ENCODE measurements at regions not wholly inside any gene's neighbourhood (a gene's known extent, or its start where the extent isn't known, plus 50 kb on each side); places are given as distances from the start of the nearest gene placed in this dataset.

DNA sequence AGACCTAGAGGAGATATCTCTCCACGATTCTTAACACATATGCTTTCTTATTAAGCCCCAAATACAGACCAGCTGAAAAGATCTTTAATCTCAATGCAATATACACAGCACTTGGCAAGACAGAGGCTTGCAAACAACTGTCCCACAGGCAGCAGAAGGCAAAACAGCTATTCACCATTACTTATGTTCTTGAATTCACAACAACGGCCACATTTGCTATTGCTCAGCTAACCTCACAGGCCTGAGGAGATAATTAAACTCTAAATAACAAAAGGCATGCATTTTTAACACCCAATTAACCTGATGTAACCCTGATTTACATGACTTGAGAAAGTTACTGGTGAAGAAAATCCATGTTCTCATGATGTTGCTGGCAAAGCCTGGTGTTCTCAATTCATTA is 216.4 kb downstream of the CRPPA start:
- Histone ChIP-seq H3K79me2 (ENCODE audit: control insufficient read depth, insufficient read depth, low read length) (no peaks in the 10 kb centered on the region), H3K9ac (ENCODE audit: insufficient read depth in 1 of 2, low read depth in 2 of 2, low read length in 2 of 2) (no peak overlapping the region), H3K4me2 (ENCODE audit: insufficient read depth, low read length) (no peak overlapping the region), H3K27me3 (ENCODE audit: control insufficient read depth in 2 of 2, insufficient read depth in 2 of 2, low read length in 2 of 2) (no peaks in the 10 kb centered on the region), H3K27ac (ENCODE audit: extremely low read depth, low read depth, low read length) (no peak overlapping the region), H3K9me3 (replicated peaks; ENCODE audit: control insufficient read depth, insufficient read depth, low read depth, low read length) (peaks cover 4% of the 10 kb centered on the region), H2AFZ (ENCODE audit: low read depth, low read length) (peak overlapping the region; percentile 63), H4K20me1 (replicated peaks; ENCODE audit: control insufficient read depth, insufficient read depth, low read length) (no peaks in the 10 kb centered on the region), H3K4me1 (replicated peaks in 1 of 2; ENCODE audit: control insufficient read depth in 2 of 2, insufficient read depth in 2 of 2, low read length in 2 of 2) (no peaks in the 10 kb centered on the region), H3K9me1 (ENCODE audit: control insufficient read depth, insufficient read depth, low read length) (no peaks in the 10 kb centered on the region), H3K36me3 (ENCODE audit: control insufficient read depth, insufficient read depth, low read length) (no peaks in the 10 kb centered on the region), H3K4me3 (no peak overlapping the region)
- TF ChIP-seq, protein P1, sequence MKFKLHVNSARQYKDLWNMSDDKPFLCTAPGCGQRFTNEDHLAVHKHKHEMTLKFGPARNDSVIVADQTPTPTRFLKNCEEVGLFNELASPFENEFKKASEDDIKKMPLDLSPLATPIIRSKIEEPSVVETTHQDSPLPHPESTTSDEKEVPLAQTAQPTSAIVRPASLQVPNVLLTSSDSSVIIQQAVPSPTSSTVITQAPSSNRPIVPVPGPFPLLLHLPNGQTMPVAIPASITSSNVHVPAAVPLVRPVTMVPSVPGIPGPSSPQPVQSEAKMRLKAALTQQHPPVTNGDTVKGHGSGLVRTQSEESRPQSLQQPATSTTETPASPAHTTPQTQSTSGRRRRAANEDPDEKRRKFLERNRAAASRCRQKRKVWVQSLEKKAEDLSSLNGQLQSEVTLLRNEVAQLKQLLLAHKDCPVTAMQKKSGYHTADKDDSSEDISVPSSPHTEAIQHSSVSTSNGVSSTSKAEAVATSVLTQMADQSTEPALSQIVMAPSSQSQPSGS (CRISPR knock-in tag; IDR thresholded peaks at IDR 0.05) = no peak
- TF ChIP-seq TAF15 (IDR thresholded peaks at IDR 0.05; ENCODE audit: low read depth, low read length) = no peak
- no peak for TF ChIP-seq SRF (CRISPR knock-in tag; IDR thresholded peaks at IDR 0.05)
- TF ChIP-seq, protein P2, sequence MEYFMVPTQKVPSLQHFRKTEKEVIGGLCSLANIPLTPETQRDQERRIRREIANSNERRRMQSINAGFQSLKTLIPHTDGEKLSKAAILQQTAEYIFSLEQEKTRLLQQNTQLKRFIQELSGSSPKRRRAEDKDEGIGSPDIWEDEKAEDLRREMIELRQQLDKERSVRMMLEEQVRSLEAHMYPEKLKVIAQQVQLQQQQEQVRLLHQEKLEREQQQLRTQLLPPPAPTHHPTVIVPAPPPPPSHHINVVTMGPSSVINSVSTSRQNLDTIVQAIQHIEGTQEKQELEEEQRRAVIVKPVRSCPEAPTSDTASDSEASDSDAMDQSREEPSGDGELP (CRISPR knock-in tag; IDR thresholded peaks at IDR 0.05; ENCODE audit: borderline replicate concordance) = no peak
- no peak for TF ChIP-seq CXXC5 (CRISPR knock-in tag; IDR thresholded peaks at IDR 0.05)
- TF ChIP-seq ZNF707 (CRISPR knock-in tag; conservative IDR thresholded peaks at IDR 0.05) = no peak
- TF ChIP-seq, protein P3, sequence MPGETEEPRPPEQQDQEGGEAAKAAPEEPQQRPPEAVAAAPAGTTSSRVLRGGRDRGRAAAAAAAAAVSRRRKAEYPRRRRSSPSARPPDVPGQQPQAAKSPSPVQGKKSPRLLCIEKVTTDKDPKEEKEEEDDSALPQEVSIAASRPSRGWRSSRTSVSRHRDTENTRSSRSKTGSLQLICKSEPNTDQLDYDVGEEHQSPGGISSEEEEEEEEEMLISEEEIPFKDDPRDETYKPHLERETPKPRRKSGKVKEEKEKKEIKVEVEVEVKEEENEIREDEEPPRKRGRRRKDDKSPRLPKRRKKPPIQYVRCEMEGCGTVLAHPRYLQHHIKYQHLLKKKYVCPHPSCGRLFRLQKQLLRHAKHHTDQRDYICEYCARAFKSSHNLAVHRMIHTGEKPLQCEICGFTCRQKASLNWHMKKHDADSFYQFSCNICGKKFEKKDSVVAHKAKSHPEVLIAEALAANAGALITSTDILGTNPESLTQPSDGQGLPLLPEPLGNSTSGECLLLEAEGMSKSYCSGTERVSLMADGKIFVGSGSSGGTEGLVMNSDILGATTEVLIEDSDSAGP (CRISPR knock-in tag; IDR thresholded peaks at IDR 0.05) = no peak
- TF ChIP-seq NELFE (IDR thresholded peaks at IDR 0.05; ENCODE audit: insufficient read depth, insufficient read length) = no peak
- TF ChIP-seq EHMT2 (IDR thresholded peaks at IDR 0.05) = no peak
- TF ChIP-seq, protein P4, sequence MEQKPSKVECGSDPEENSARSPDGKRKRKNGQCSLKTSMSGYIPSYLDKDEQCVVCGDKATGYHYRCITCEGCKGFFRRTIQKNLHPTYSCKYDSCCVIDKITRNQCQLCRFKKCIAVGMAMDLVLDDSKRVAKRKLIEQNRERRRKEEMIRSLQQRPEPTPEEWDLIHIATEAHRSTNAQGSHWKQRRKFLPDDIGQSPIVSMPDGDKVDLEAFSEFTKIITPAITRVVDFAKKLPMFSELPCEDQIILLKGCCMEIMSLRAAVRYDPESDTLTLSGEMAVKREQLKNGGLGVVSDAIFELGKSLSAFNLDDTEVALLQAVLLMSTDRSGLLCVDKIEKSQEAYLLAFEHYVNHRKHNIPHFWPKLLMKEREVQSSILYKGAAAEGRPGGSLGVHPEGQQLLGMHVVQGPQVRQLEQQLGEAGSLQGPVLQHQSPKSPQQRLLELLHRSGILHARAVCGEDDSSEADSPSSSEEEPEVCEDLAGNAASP (IDR thresholded peaks at IDR 0.05) = no peak
- no peak for TF ChIP-seq PURB (CRISPR knock-in tag; IDR thresholded peaks at IDR 0.05; ENCODE audit: low read depth)
- TF ChIP-seq ZNF445 (CRISPR knock-in tag; IDR thresholded peaks at IDR 0.05; ENCODE audit: low read depth) = no peak
- POLR2A ChIA-PET = no interaction called here
- BruUV-seq (replicated peaks) = no TSS peak
- ATAC-seq (peak; percentile 65), FAIRE-seq (no peak), DNase-seq (ENCODE audit: extremely low read depth in 1 of 4, low spot score in 3 of 4) (no peak)
- in situ Hi-C loops (cut with MboI) = no loop called here
- WGBS (ENCODE audit: insufficient coverage, low coverage, missing lambda C conversion rate) = 45% methylated on average over 2 of the region's 2 CpGs
- CTCF ChIA-PET (ENCODE audit: low intra/inter-chr PET ratio) = no interaction called here
- intact Hi-C loops (cut with micrococcal nuclease) = no loop called here
